H1 (cell line): ENCODE measurements at regions not wholly inside any gene's neighbourhood (a gene's known extent, or its start where the extent isn't known, plus 50 kb on each side); places are given as distances from the start of the nearest gene placed in this dataset.

Experiments
- CTCF ChIA-PET: fragments of 300-600 bp; sonication (Branson Sonifier 250); formaldehyde crosslinking; loops from one replicate; lab custom pipeline; 2021; ENCODE audit not compliant: partially characterized antibody; lab: Charles Lee
- POLR2A ChIA-PET: fragments of 300-600 bp; sonication (Branson Sonifier 250); formaldehyde crosslinking; loops from one replicate; lab custom pipeline; 2021; ENCODE audit warnings: inconsistent platforms; ENCODE audit not compliant: partially characterized antibody; lab: Charles Lee
- DNase-seq, 2 experiments: peaks; one replicate each; pipeline versions ENCODE4 v3.0.0 to v3.0.0-alpha.2; 2010 to 2022; ENCODE audit warnings: low spot score in 2 of 2, low read depth in 1 of 2, mixed read lengths in 1 of 2
- FAIRE-seq: peaks from 2 replicates; lab custom pipeline; 2011; peaks lifted over from hg19 to GRCh38; lab: Jason Lieb, UNC
- H2AFZ ChIP-seq: 2 replicates; pipeline ENCODE4 v1.8.1; 2012; ENCODE audit warnings: low read length, inconsistent platforms
- H2AK5ac ChIP-seq: 2 replicates; pipeline ENCODE4 v1.6.1; 2013; ENCODE audit warnings: low read depth, low read length
- H2BK120ac ChIP-seq: replicated peaks from 2 replicates; pipeline ENCODE3; 2013; ENCODE audit warnings: low read depth, low read length, inconsistent platforms
- H2BK12ac ChIP-seq: 2 replicates; pipeline ENCODE4 v1.6.1; 2013; ENCODE audit warnings: low read depth, low read length
- H2BK15ac ChIP-seq: 2 replicates; pipeline ENCODE4 v1.6.1; 2013; ENCODE audit warnings: low read length
- H2BK20ac ChIP-seq: 2 replicates; pipeline ENCODE4 v1.6.1; 2013; ENCODE audit warnings: low read length
- H2BK5ac ChIP-seq: 2 replicates; pipeline ENCODE4 v1.6.1; 2013; ENCODE audit warnings: low read depth, low read length
- H3K14ac ChIP-seq: 2 replicates; pipeline ENCODE4 v1.6.1; 2013; ENCODE audit warnings: inconsistent platforms; ENCODE audit not compliant: insufficient read length
- H3K18ac ChIP-seq: 2 replicates; pipeline ENCODE4 v1.6.1; 2013; ENCODE audit warnings: low read length; ENCODE audit errors: extremely low read depth
- H3K23ac ChIP-seq: 2 replicates; pipeline ENCODE4 v1.6.1; 2013; ENCODE audit warnings: inconsistent platforms; ENCODE audit not compliant: insufficient read length
- H3K23me2 ChIP-seq: 2 replicates; pipeline ENCODE4 v1.6.1; 2013; ENCODE audit warnings: low read depth, low read length
- H3K27ac ChIP-seq: 2 replicates; pipeline ENCODE4 v1.6.1; 2011; ENCODE audit warnings: low read depth, low read length, inconsistent platforms
- H3K27me3 ChIP-seq, 4 experiments: replicated peaks in 1 of 4; 1 replicate in 1 of 4; 2 replicates in 3 of 4; pipeline versions ENCODE4 v1.6.1 to v1.8.1; 2011 to 2013; ENCODE audit warnings: low read length in 3 of 4, mild to moderate bottlenecking in 3 of 4, inconsistent platforms in 2 of 4, mixed read lengths in 2 of 4, moderate library complexity in 1 of 4; ENCODE audit not compliant: control insufficient read depth in 3 of 4, insufficient read depth in 3 of 4; ENCODE audit errors: extremely low read depth in 1 of 4
- H3K36me3 ChIP-seq, 4 experiments: 2 replicates each; pipeline versions ENCODE4 v1.6.1 to v1.8.1; 2011 to 2013; ENCODE audit warnings: mild to moderate bottlenecking in 4 of 4, low read length in 3 of 4, moderate library complexity in 2 of 4, control low read depth in 1 of 4, inconsistent platforms in 1 of 4; ENCODE audit not compliant: insufficient read depth in 4 of 4, control insufficient read depth in 2 of 4
- H3K4ac ChIP-seq: replicated peaks from 2 replicates; pipeline ENCODE3; 2013; ENCODE audit warnings: low read length, low read depth, mixed read lengths, inconsistent platforms; ENCODE audit not compliant: insufficient read length
- H3K4me1 ChIP-seq, 4 experiments: replicated peaks in 1 of 4; 1 replicate in 1 of 4; 2 replicates in 3 of 4; pipeline versions ENCODE4 v1.6.1 to v1.8.1; 2011 to 2013; ENCODE audit warnings: low read length in 3 of 4, inconsistent platforms in 2 of 4, mixed read lengths in 1 of 4; ENCODE audit not compliant: insufficient read depth in 4 of 4, control insufficient read depth in 3 of 4
- H3K4me2 ChIP-seq, 2 experiments: 2 replicates each; pipeline versions ENCODE4 v1.6.1 to v1.8.1; 2011 to 2013; ENCODE audit warnings: low read depth in 2 of 2, low read length in 2 of 2, control low read depth in 1 of 2, inconsistent platforms in 1 of 2, mild to moderate bottlenecking in 1 of 2; ENCODE audit not compliant: insufficient read depth in 1 of 2
- H3K4me3 ChIP-seq, 4 experiments: fragments of 200-600, 300-600 bp in 1 of 4; sonication (generic), shearing (Covaris generic), sonication (Bioruptor Twin) in 1 of 4; 2 replicates each; pipeline versions ENCODE4 v1.5.1 to v1.8.1; 2011 to 2016; ENCODE audit warnings: low read length in 4 of 4, low read depth in 3 of 4, control low read depth in 2 of 4, inconsistent platforms in 2 of 4, mild to moderate bottlenecking in 2 of 4, mixed read lengths in 1 of 4, moderate library complexity in 1 of 4; ENCODE audit not compliant: insufficient read depth in 2 of 4; ENCODE audit errors: extremely low read depth in 1 of 4
- H3K56ac ChIP-seq: replicated peaks from 2 replicates; pipeline ENCODE3; 2013; ENCODE audit warnings: low read depth, mild to moderate bottlenecking, mixed read lengths, low read length, inconsistent platforms; ENCODE audit not compliant: insufficient read length
- H3K79me1 ChIP-seq: 2 replicates; pipeline ENCODE4 v1.6.1; 2013; ENCODE audit warnings: low read depth, low read length, control low read depth
- H3K79me2 ChIP-seq, 2 experiments: 2 replicates each; pipeline versions ENCODE4 v1.6.1 to v1.8.1; 2012 to 2013; ENCODE audit warnings: low read length in 2 of 2, mild to moderate bottlenecking in 2 of 2, inconsistent platforms in 1 of 2; ENCODE audit not compliant: insufficient read depth in 2 of 2, control insufficient read depth in 1 of 2
- H3K9ac ChIP-seq, 4 experiments: replicated peaks in 1 of 4; 1 replicate in 1 of 4; 2 replicates in 3 of 4; pipeline versions ENCODE4 v1.6.1 to v1.8.1; 2011 to 2013; ENCODE audit warnings: low read depth in 3 of 4, low read length in 3 of 4, control low read depth in 2 of 4, mild to moderate bottlenecking in 2 of 4, moderate library complexity in 2 of 4, inconsistent platforms in 1 of 4; ENCODE audit errors: extremely low read depth in 1 of 4
- H3K9me3 ChIP-seq, 2 experiments: 2 replicates each; pipeline versions ENCODE4 v1.6.1 to v1.8.1; 2012 to 2013; ENCODE audit warnings: mild to moderate bottlenecking in 2 of 2, moderate library complexity in 2 of 2, control low read depth in 1 of 2, inconsistent platforms in 1 of 2, low read depth in 1 of 2, low read length in 1 of 2, mixed read lengths in 1 of 2; ENCODE audit not compliant: insufficient read depth in 2 of 2
- H4K20me1 ChIP-seq, 2 experiments: replicated peaks in 1 of 2; 2 replicates each; pipeline versions ENCODE3 to v1.8.1; 2011 to 2013; ENCODE audit warnings: inconsistent platforms in 2 of 2, low read length in 2 of 2, mild to moderate bottlenecking in 1 of 2; ENCODE audit not compliant: insufficient read depth in 2 of 2, control insufficient read depth in 1 of 2
- H4K5ac ChIP-seq: 2 replicates; pipeline ENCODE4 v1.6.1; 2013; ENCODE audit warnings: low read length, low read depth, mixed read lengths, inconsistent platforms; ENCODE audit not compliant: insufficient read length
- H4K8ac ChIP-seq: 2 replicates; pipeline ENCODE4 v1.8.0; 2013; ENCODE audit warnings: mild to moderate bottlenecking, moderate library complexity, low read length, inconsistent platforms; ENCODE audit not compliant: insufficient read depth; ENCODE audit errors: extremely low read depth
- H4K91ac ChIP-seq: replicated peaks from 2 replicates; pipeline ENCODE3; 2013; ENCODE audit warnings: low read length, mixed read lengths, inconsistent platforms; ENCODE audit not compliant: insufficient read length
- CBX8 ChIP-seq: fragments of 300-800, 300-1000 bp; sonication (generic); IDR thresholded peaks from 2 replicates; pipeline ENCODE4 v1.7.1; 2016; ENCODE audit warnings: low read depth, low read length, borderline replicate concordance
- CHD1 ChIP-seq: IDR thresholded peaks from 2 replicates; pipeline ENCODE4 v1.6.1; 2012; ENCODE audit warnings: low read depth, low read length, improper control_type of control experiment
- CTBP2 ChIP-seq: IDR thresholded peaks from 2 replicates; pipeline ENCODE4 v1.7.0; 2011; ENCODE audit warnings: borderline replicate concordance, mild to moderate bottlenecking, moderate library complexity, mixed read lengths, low read length; ENCODE audit not compliant: insufficient read depth, insufficient read length
- E2F6 ChIP-seq: IDR thresholded peaks from 2 replicates; pipeline ENCODE4 v1.6.1; 2012; ENCODE audit warnings: inconsistent platforms
- MAFK ChIP-seq: IDR thresholded peaks from 2 replicates; pipeline ENCODE4 v1.6.1; 2012; ENCODE audit warnings: low read depth, mild to moderate bottlenecking, improper control_type of control experiment, low read length
- TAF7 ChIP-seq: optimal IDR thresholded peaks from 2 replicates; pipeline ENCODE3; 2011; ENCODE audit warnings: low read depth, mild to moderate bottlenecking, inconsistent platforms, low read length, moderate library complexity, borderline replicate concordance

GRCh38 chr5:26470439-26470838, 567.9 kb downstream of the CDH9 start:
- FAIRE-seq: no peak
- H3K14ac ChIP-seq: no peak overlapping the region
- no peak overlapping the region for H2BK120ac ChIP-seq
- H3K23ac ChIP-seq: no peak overlapping the region
- no peaks in the 10 kb centered on the region for H3K4me1 ChIP-seq
- H3K56ac ChIP-seq: no peak overlapping the region
- H2BK12ac ChIP-seq: no peak overlapping the region
- no peak overlapping the region for H3K27ac ChIP-seq
- no peaks in the 10 kb centered on the region for H3K23me2 ChIP-seq
- H3K36me3 ChIP-seq: no peaks in the 10 kb centered on the region
- no peaks in the 10 kb centered on the region for H4K20me1 ChIP-seq
- H2BK15ac ChIP-seq: no peak overlapping the region
- no peak overlapping the region for H3K18ac ChIP-seq
- H3K79me1 ChIP-seq: no peaks in the 10 kb centered on the region
- H2AFZ ChIP-seq: no peak overlapping the region
- H3K4ac ChIP-seq: no peak overlapping the region
- no peaks in the 10 kb centered on the region for H3K27me3 ChIP-seq
- H3K9me3 ChIP-seq: peaks cover 3% of the 10 kb centered on the region in 2 experiments; a peak in 1 of 4 replicates
- TF ChIP-seq CHD1 (no peak), E2F6 (no peak), CTBP2 (no peak), TAF7 (no peak), MAFK (no peak), CBX8 (no peak)
- H4K8ac ChIP-seq: no peak overlapping the region
- no peak overlapping the region for H4K91ac ChIP-seq
- H3K9ac ChIP-seq: no peak overlapping the region
- H3K79me2 ChIP-seq: no peaks in the 10 kb centered on the region
- ChIA-PET CTCF (no interaction called here), POLR2A (no interaction called here)
- H3K4me3 ChIP-seq: no peak overlapping the region
- DNase-seq: no peak
- no peak overlapping the region for H2AK5ac ChIP-seq
- H2BK20ac ChIP-seq: no peak overlapping the region
- no peak overlapping the region for H4K5ac ChIP-seq
- no peak overlapping the region for H2BK5ac ChIP-seq
- H3K4me2 ChIP-seq: no peak overlapping the region
